ENCODE measurements at regions not wholly inside any gene's neighbourhood (a gene's known extent, or its start where the extent isn't known, plus 50 kb on each side); places are given as distances from the start of the nearest gene placed in this dataset.

DNA sequence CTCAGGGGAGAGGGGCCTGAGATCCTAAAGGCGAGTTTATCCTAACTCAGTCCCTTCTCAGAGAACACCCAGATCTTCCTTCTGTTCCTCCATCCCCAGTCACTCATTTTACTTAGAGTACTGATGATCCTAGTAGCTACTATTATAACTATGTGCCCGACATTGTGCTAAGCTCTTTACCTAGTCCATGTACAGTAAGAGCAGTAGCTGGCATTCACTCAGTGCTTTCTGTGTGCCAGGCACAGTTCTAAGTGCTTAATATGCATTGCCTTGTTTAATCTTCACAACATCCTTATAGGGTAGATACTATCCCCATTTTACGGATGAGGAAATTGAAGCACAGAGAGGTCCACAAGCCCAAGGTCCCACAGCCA, 58.3 kb downstream of the FRMPD3 start:
- Histone ChIP-seq H3K27me3 (ENCODE audit: low read depth) (peaks cover 54% of the 10 kb centered on the region), H3K9me3 (replicated peaks) (no peaks in the 10 kb centered on the region), H3K36me3 (no peaks in the 10 kb centered on the region), H3K4me3 (no peak overlapping the region), H3K27ac (replicated peaks) (no peak overlapping the region), H3K4me1 (no peaks in the 10 kb centered on the region)
- DNase-seq = no peak
- TF ChIP-seq, protein P1, sequence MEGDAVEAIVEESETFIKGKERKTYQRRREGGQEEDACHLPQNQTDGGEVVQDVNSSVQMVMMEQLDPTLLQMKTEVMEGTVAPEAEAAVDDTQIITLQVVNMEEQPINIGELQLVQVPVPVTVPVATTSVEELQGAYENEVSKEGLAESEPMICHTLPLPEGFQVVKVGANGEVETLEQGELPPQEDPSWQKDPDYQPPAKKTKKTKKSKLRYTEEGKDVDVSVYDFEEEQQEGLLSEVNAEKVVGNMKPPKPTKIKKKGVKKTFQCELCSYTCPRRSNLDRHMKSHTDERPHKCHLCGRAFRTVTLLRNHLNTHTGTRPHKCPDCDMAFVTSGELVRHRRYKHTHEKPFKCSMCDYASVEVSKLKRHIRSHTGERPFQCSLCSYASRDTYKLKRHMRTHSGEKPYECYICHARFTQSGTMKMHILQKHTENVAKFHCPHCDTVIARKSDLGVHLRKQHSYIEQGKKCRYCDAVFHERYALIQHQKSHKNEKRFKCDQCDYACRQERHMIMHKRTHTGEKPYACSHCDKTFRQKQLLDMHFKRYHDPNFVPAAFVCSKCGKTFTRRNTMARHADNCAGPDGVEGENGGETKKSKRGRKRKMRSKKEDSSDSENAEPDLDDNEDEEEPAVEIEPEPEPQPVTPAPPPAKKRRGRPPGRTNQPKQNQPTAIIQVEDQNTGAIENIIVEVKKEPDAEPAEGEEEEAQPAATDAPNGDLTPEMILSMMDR (IDR thresholded peaks at IDR 0.05; ENCODE audit: borderline replicate concordance) = no peak
- intact Hi-C loops (cut with micrococcal nuclease) = no loop called here

DNA sequence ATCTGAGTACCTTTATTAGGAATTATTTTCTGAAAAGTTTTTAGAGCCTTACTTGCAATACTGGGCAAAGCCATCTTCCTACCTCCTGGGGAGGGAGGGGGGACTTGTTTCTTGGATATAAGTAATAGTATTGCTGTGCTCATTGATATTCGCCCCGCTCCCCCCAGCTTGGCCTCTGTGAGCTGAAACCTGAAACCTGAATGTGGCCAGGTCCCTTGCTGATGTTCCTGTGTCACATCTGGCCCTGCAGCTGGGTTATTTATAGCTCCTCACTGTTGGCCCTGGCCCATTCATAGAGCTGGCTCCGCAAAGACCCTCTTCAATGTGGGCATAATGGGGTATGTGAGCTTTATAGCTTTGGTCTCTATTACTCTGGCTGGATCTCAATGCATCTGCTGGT, 59.5 kb downstream of the FRMPD3 start:
- Histone ChIP-seq H3K27ac (replicated peaks) (no peak overlapping the region), H3K4me1 (no peaks in the 10 kb centered on the region), H3K36me3 (no peaks in the 10 kb centered on the region), H3K9me3 (replicated peaks) (no peaks in the 10 kb centered on the region), H3K27me3 (ENCODE audit: low read depth) (peaks cover 49% of the 10 kb centered on the region), H3K4me3 (no peak overlapping the region)
- TF ChIP-seq, protein P1 (IDR thresholded peaks at IDR 0.05; ENCODE audit: borderline replicate concordance) = no peak
- intact Hi-C loops (cut with micrococcal nuclease) = no loop called here
- no peak for DNase-seq

- Histone ChIP-seq H3K4me1 (no peaks in the 10 kb centered on the region), H3K36me3 (no peaks in the 10 kb centered on the region), H3K27ac (replicated peaks) (no peak overlapping the region), H3K4me3 (no peak overlapping the region), H3K9me3 (replicated peaks) (no peaks in the 10 kb centered on the region), H3K27me3 (ENCODE audit: low read depth) (no peaks in the 10 kb centered on the region)
- intact Hi-C loops (cut with micrococcal nuclease) = no loop called here
- DNase-seq = no peak
- TF ChIP-seq, protein P1 (IDR thresholded peaks at IDR 0.05; ENCODE audit: borderline replicate concordance) = no peak
Observed at GRCh38 chrX:107514944-107515343, 65.5 kb downstream of the FRMPD3 start.

DNA sequence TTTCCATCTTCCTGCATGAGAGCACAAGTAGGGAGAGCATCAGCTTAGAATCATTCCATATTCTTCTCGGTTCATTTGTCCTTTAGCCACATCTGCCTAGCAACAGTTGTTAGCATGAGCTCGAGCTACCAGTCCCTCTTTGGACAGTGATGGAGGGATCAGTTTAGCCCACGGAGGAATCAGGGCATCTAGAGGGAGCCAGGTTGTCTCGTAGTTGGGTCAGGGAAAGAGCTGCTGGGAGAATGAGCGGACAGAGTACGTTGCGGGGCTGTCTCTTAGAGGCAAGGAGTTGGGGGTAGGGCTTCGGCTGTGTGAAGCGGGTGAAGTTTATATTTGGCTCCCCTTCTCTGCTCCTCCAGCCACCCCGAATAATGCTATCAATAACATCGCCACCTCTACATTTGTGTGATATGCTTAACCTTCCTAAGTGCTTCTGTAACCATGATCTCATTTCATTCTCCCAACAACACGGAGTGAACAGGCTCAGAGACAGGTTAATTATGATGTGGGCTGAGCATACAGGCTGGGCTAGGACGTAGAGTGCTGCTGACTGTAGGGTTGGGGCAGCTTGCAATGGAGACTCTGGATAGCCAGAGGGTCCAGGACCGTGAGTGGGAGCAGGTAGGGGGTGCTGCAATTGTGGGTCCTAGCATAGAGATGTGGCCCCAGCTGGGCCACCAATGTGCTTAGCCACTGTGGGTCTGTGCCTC, 72.6 kb downstream of the FRMPD3 start:
- H3K4me3 ChIP-seq = no peak overlapping the region
- no peaks in the 10 kb centered on the region for H3K9me3 ChIP-seq (replicated peaks)
- TF ChIP-seq, protein P1 (IDR thresholded peaks at IDR 0.05; ENCODE audit: borderline replicate concordance) = no peak
- H3K27ac ChIP-seq (replicated peaks) = no peak overlapping the region
- H3K36me3 ChIP-seq = no peaks in the 10 kb centered on the region
- no peak for DNase-seq
- intact Hi-C loops (cut with micrococcal nuclease) = no loop called here
- no peaks in the 10 kb centered on the region for H3K27me3 ChIP-seq (ENCODE audit: low read depth)
- H3K4me1 ChIP-seq = no peaks in the 10 kb centered on the region

DNA sequence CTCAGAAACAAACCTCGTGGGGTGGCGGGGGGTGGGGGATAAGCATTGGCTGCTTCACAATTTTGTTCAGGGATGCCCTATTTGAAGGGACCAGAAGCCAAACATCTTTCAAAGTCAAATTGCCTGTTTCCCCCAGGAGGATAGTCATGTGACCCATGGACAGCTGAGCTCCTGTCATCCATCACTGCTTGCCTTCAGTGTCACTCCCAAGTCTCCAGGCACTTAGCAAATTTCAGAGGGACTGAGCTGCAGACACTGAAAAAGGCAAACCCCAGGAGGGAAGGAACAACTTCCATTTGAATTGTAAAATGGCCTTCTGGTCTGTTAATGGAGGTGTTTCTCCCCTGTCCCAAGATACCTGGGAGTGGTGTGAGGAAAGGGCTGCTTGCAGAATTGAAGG, 73.4 kb downstream of the FRMPD3 start:
- H3K27ac ChIP-seq (replicated peaks) = no peak overlapping the region
- intact Hi-C loops (cut with micrococcal nuclease) = no loop called here
- no peaks in the 10 kb centered on the region for H3K27me3 ChIP-seq (ENCODE audit: low read depth)
- TF ChIP-seq, protein P1 (IDR thresholded peaks at IDR 0.05; ENCODE audit: borderline replicate concordance) = no peak
- H3K4me1 ChIP-seq = no peaks in the 10 kb centered on the region
- DNase-seq = no peak
- H3K36me3 ChIP-seq = no peaks in the 10 kb centered on the region
- H3K9me3 ChIP-seq (replicated peaks) = no peaks in the 10 kb centered on the region
- H3K4me3 ChIP-seq = no peak overlapping the region
